HG03095 (cell line): ENCODE measurements at regions not wholly inside any gene's neighbourhood (a gene's known extent, or its start where the extent isn't known, plus 50 kb on each side); places are given as distances from the start of the nearest gene placed in this dataset.

Experiments
- ATAC-seq: cut with Tn5 transposase; IDR thresholded peaks from one replicate; pipeline ENCODE4 v1.9.1; 2021; ENCODE audit warnings: moderate library complexity; ENCODE audit not compliant: unreplicated experiment

GRCh38 chr17:72206376-72206775, 85.6 kb downstream of the SOX9 start:
- no peak for ATAC-seq

- no peak for ATAC-seq
Observed at GRCh38 chr17:72208832-72209231, 88.0 kb downstream of the SOX9 start.

- ATAC-seq, result no peak
Observed at GRCh38 chr17:72212041-72212440, 91.2 kb downstream of the SOX9 start.

- no peak for ATAC-seq
Observed at GRCh38 chr17:72215490-72215889, 94.7 kb downstream of the SOX9 start.

GRCh38 chr17:72215928-72216327, 95.1 kb downstream of the SOX9 start:
- ATAC-seq, result no peak

GRCh38 chr17:72219137-72219823, 98.5 kb downstream of the SOX9 start:
- no peak for ATAC-seq

GRCh38 chr17:72219824-72220493, 99.1 kb downstream of the SOX9 start:
- no peak for ATAC-seq

GRCh38 chr17:72222661-72223380, 102.0 kb downstream of the SOX9 start:
- ATAC-seq, result no peak

- no peak for ATAC-seq
Observed at GRCh38 chr17:72223866-72224291, 103.1 kb downstream of the SOX9 start.

GRCh38 chr17:72226322-72226721, 105.5 kb downstream of the SOX9 start:
- no peak for ATAC-seq

- ATAC-seq, result no peak
Observed at GRCh38 chr17:72233986-72234385, 113.2 kb downstream of the SOX9 start.

- ATAC-seq, result no peak
Observed at GRCh38 chr17:72234985-72235384, 114.2 kb downstream of the SOX9 start.

GRCh38 chr17:72236980-72237633, 116.3 kb downstream of the SOX9 start:
- ATAC-seq, result no peak

GRCh38 chr17:72238157-72238673, 117.4 kb downstream of the SOX9 start:
- ATAC-seq, result no peak

GRCh38 chr17:72239548-72239947, 118.7 kb downstream of the SOX9 start:
- no peak for ATAC-seq

GRCh38 chr17:72240333-72240732, 119.5 kb downstream of the SOX9 start:
- ATAC-seq, result no peak

- no peak for ATAC-seq
Observed at GRCh38 chr17:72244494-72244893, 123.7 kb downstream of the SOX9 start.

GRCh38 chr17:72244956-72245355, 124.1 kb downstream of the SOX9 start:
- no peak for ATAC-seq

GRCh38 chr17:72249441-72249840, 128.6 kb downstream of the SOX9 start:
- ATAC-seq, result no peak

GRCh38 chr17:72250206-72250605, 129.4 kb downstream of the SOX9 start:
- no peak for ATAC-seq

- no peak for ATAC-seq
Observed at GRCh38 chr17:72253597-72253996, 132.8 kb downstream of the SOX9 start.
